ENCODE measurements at regions not wholly inside any gene's neighbourhood (a gene's known extent, or its start where the extent isn't known, plus 50 kb on each side); places are given as distances from the start of the nearest gene placed in this dataset.

GRCh38 chr6:80932359-80932758 lies 820.1 kb downstream of the TENT5A start:
- FAIRE-seq, result no peak
- H2BK12ac ChIP-seq (ENCODE audit: low read depth, low read length), result no peak overlapping the region

More at GRCh38 chr6:80932359-80932758, 820.1 kb downstream of the TENT5A start:
- Histone ChIP-seq H2AFZ (ENCODE audit: low read length) (no peak overlapping the region), H3K18ac (ENCODE audit: extremely low read depth, low read length) (no peak overlapping the region), H2BK120ac (replicated peaks; ENCODE audit: low read depth, low read length) (no peak overlapping the region), H3K9ac (replicated peaks in 1 of 4; ENCODE audit: extremely low read depth in 1 of 4, low read depth in 3 of 4, low read length in 3 of 4) (no peak overlapping the region), H3K9me3 (ENCODE audit: insufficient read depth in 2 of 2, low read depth in 1 of 2, low read length in 1 of 2) (0 out of 4 replicates have a peak, but pooled peaks cover 0 to 1% of the 10 kb centered on the region in 2 experiments), H3K4me2 (ENCODE audit: insufficient read depth in 1 of 2, low read depth in 2 of 2, low read length in 2 of 2) (no peak overlapping the region), H3K23me2 (ENCODE audit: low read depth, low read length) (no peaks in the 10 kb centered on the region), H3K4me3 (ENCODE audit: extremely low read depth in 1 of 4, insufficient read depth in 2 of 4, low read depth in 3 of 4, low read length in 4 of 4) (no peak overlapping the region), H3K79me1 (ENCODE audit: low read depth, low read length) (no peaks in the 10 kb centered on the region), H3K14ac (ENCODE audit: insufficient read length) (no peak overlapping the region), H3K79me2 (ENCODE audit: control insufficient read depth in 1 of 2, insufficient read depth in 2 of 2, low read length in 2 of 2) (no peaks in the 10 kb centered on the region), H2BK15ac (ENCODE audit: low read length) (no peak overlapping the region), H3K4me1 (replicated peaks in 1 of 4; ENCODE audit: control insufficient read depth in 3 of 4, insufficient read depth in 4 of 4, low read length in 3 of 4) (no peaks in the 10 kb centered on the region), H4K91ac (replicated peaks; ENCODE audit: insufficient read length, low read length) (no peak overlapping the region), H2BK20ac (ENCODE audit: low read length) (no peak overlapping the region), H3K4ac (replicated peaks; ENCODE audit: insufficient read length, low read depth, low read length) (no peak overlapping the region), H4K5ac (ENCODE audit: insufficient read length, low read depth, low read length) (no peak overlapping the region), H3K27ac (ENCODE audit: low read depth, low read length) (no peak overlapping the region), H4K20me1 (replicated peaks in 1 of 2; ENCODE audit: control insufficient read depth in 1 of 2, insufficient read depth in 2 of 2, low read length in 2 of 2) (no peaks in the 10 kb centered on the region), H3K27me3 (replicated peaks in 1 of 4; ENCODE audit: control insufficient read depth in 3 of 4, extremely low read depth in 1 of 4, insufficient read depth in 3 of 4, low read length in 3 of 4) (no peaks in the 10 kb centered on the region), H3K36me3 (ENCODE audit: control insufficient read depth in 2 of 4, insufficient read depth in 4 of 4, low read length in 3 of 4) (no peaks in the 10 kb centered on the region), H2AK5ac (ENCODE audit: low read depth, low read length) (no peak overlapping the region), H3K23ac (ENCODE audit: insufficient read length) (no peak overlapping the region), H2BK5ac (ENCODE audit: low read depth, low read length) (no peak overlapping the region), H3K56ac (replicated peaks; ENCODE audit: insufficient read length, low read depth, low read length) (no peak overlapping the region), H4K8ac (ENCODE audit: extremely low read depth, insufficient read depth, low read length) (no peak overlapping the region)
- POLR2A ChIA-PET (ENCODE audit: partially characterized antibody), result no interaction called here
- DNase-seq (ENCODE audit: low read depth in 1 of 2, low spot score in 2 of 2), result no peak
- CTCF ChIA-PET (ENCODE audit: partially characterized antibody), result no interaction called here
- TF ChIP-seq HDAC6 (IDR thresholded peaks at IDR 0.05; ENCODE audit: low read depth, low read length), result no peak
- TF ChIP-seq SIX5 (IDR thresholded peaks at IDR 0.05; ENCODE audit: low read depth, low read length), result no peak
- TF ChIP-seq RBBP5 (IDR thresholded peaks at IDR 0.05; ENCODE audit: borderline replicate concordance, low read depth, low read length), result no peak
- TF ChIP-seq ASH2L (IDR thresholded peaks at IDR 0.05; ENCODE audit: low read length), result no peak
- no peak for TF ChIP-seq CTBP2 (IDR thresholded peaks at IDR 0.05; ENCODE audit: borderline replicate concordance, insufficient read depth, insufficient read length, low read length)
- no peak for TF ChIP-seq FOSL1 (IDR thresholded peaks at IDR 0.05; ENCODE audit: insufficient read depth, low read depth, low read length)
- no peak for TF ChIP-seq SIRT6 (IDR thresholded peaks at IDR 0.05; ENCODE audit: low read length)
- TF ChIP-seq GTF2F1 (IDR thresholded peaks at IDR 0.05; ENCODE audit: borderline replicate concordance, low read depth, low read length), result no peak
- no peak for TF ChIP-seq YY1 (IDR thresholded peaks at IDR 0.05; ENCODE audit: low read depth, low read length)

All from H1 (cell line).